GM12878 (cell line): ENCODE measurements at regions not wholly inside any gene's neighbourhood (a gene's known extent, or its start where the extent isn't known, plus 50 kb on each side); places are given as distances from the start of the nearest gene placed in this dataset.

Experiments
- ATAC-seq: fragments of 200-7000 bp; cut with Tn5 transposase; 3 replicates; pipeline ENCODE4 v1.9.1; 2020; ENCODE audit warnings: mild to moderate bottlenecking, moderate library complexity
- BruUV-seq: library from RNA; stranded (reverse); fragments of 400-500 nt; replicated peaks from 2 replicates; lab custom pipeline; 2021; lab: Mats Ljungman, UMichigan
- CTCF ChIA-PET: fragments of 300-600 bp; sonication (Branson Sonifier 250); formaldehyde crosslinking; extraction: SDS; loops from one replicate; lab custom pipeline; 2021; ENCODE audit warnings: inconsistent platforms; lab: Yijun Ruan, JAX
- POLR2A ChIA-PET: fragments of 350-600 bp; formaldehyde crosslinking; extraction: SDS; loops from one replicate; lab custom pipeline; 2021; ENCODE audit warnings: inconsistent platforms; lab: Charles Lee
- RAD21 ChIA-PET: fragments of 300-600 bp; sonication (Branson Sonifier 250); formaldehyde crosslinking; loops from one replicate; lab custom pipeline; 2023; ENCODE audit warnings: antibody characterized with exemption; ENCODE audit not compliant: unreplicated experiment; lab: Charles Lee
- SMC1A ChIA-PET: fragments of 300-600 bp; sonication (Branson Sonifier 250); formaldehyde crosslinking; loops from one replicate; lab custom pipeline; 2023; ENCODE audit not compliant: unreplicated experiment, uncharacterized antibody; lab: Charles Lee
- DNase-seq: peaks from one replicate; pipeline ENCODE4 v3.0.0-alpha.2; 2011; ENCODE audit warnings: low read depth, low spot score
- FAIRE-seq: peaks from 3 replicates; lab custom pipeline; 2011; peaks lifted over from hg19 to GRCh38; lab: Jason Lieb, UNC
- H2AFZ ChIP-seq: 2 replicates; pipeline ENCODE4 v1.6.0; 2011; ENCODE audit warnings: low read depth, low read length, control low read depth; ENCODE audit not compliant: control insufficient read depth
- H3K27ac ChIP-seq: 2 replicates; pipeline ENCODE4 v1.5.1; 2011; ENCODE audit warnings: control low read depth; ENCODE audit not compliant: control insufficient read depth, insufficient read depth
- H3K27me3 ChIP-seq, 2 experiments: replicated peaks in 1 of 2; 2 replicates each; pipeline versions ENCODE4 v1.6.0 to v1.6.1; 2011; ENCODE audit warnings: low read length in 1 of 2; ENCODE audit not compliant: control insufficient read depth in 2 of 2, insufficient read depth in 2 of 2
- H3K36me3 ChIP-seq, 2 experiments: 2 replicates each; pipeline ENCODE4 v1.5.1; 2011; ENCODE audit warnings: low read length in 1 of 2; ENCODE audit not compliant: control insufficient read depth in 2 of 2, insufficient read depth in 2 of 2
- H3K4me1 ChIP-seq: 2 replicates; pipeline ENCODE4 v1.6.1; 2011; ENCODE audit warnings: mild to moderate bottlenecking, low read length, moderate library complexity, mixed read lengths; ENCODE audit not compliant: control insufficient read depth, insufficient read depth
- H3K4me2 ChIP-seq: 2 replicates; pipeline ENCODE4 v1.6.0; 2011; ENCODE audit warnings: control low read depth; ENCODE audit not compliant: control insufficient read depth, insufficient read depth
- H3K4me3 ChIP-seq: fragments of 200-600 bp; sonication (generic); 2 replicates; pipeline ENCODE4 v1.5.1; 2016
- H3K79me2 ChIP-seq: 2 replicates; pipeline ENCODE4 v1.6.0; 2011; ENCODE audit warnings: low read length; ENCODE audit not compliant: control insufficient read depth, insufficient read depth
- H3K9ac ChIP-seq: 2 replicates; pipeline ENCODE4 v1.8.0; 2011; ENCODE audit warnings: low read length, control low read depth, mixed read lengths; ENCODE audit not compliant: control insufficient read depth, insufficient read depth
- H3K9me3 ChIP-seq: replicated peaks from 3 replicates; pipeline ENCODE4 v1.5.1; 2011; ENCODE audit warnings: mild to moderate bottlenecking, low read length; ENCODE audit not compliant: control insufficient read depth, insufficient read depth
- H4K20me1 ChIP-seq: 2 replicates; pipeline ENCODE4 v1.6.0; 2011; ENCODE audit not compliant: control insufficient read depth, insufficient read depth
- BMI1 ChIP-seq: fragments of 450-650 bp; IDR thresholded peaks from 2 replicates; pipeline ENCODE4 v1.6.1; 2016; ENCODE audit warnings: mild to moderate bottlenecking, moderate library complexity, borderline replicate concordance
- CHD4 ChIP-seq: fragments of 200-600 bp; sonication (generic); IDR thresholded peaks from 2 replicates; pipeline ENCODE4 v1.6.1; 2016; ENCODE audit warnings: mild to moderate bottlenecking
- HDAC6 ChIP-seq: fragments of 200-600 bp; sonication (generic); IDR thresholded peaks from one replicate; pipeline ENCODE4 v1.8.0; 2017; ENCODE audit warnings: antibody characterized with exemption; ENCODE audit not compliant: unreplicated experiment
- KAT2A ChIP-seq: conservative IDR thresholded peaks from 2 replicates; pipeline ENCODE4 v1.6.1; 2011; ENCODE audit warnings: low read depth, low read length; ENCODE audit not compliant: control insufficient read depth
- LARP7 ChIP-seq: fragments of 450-650 bp; IDR thresholded peaks from 2 replicates; pipeline ENCODE4 v1.6.1; 2017; ENCODE audit warnings: mild to moderate bottlenecking
- MTA3 ChIP-seq: IDR thresholded peaks from 2 replicates; pipeline ENCODE4 v1.6.1; 2012; ENCODE audit warnings: low read length, inconsistent platforms, borderline replicate concordance
- RBBP5 ChIP-seq: fragments of 200-600 bp; sonication (generic); conservative IDR thresholded peaks from 2 replicates; pipeline ENCODE4 v1.6.1; 2016
- SMARCA5 ChIP-seq: fragments of 450-650 bp; IDR thresholded peaks from 2 replicates; pipeline ENCODE4 v1.6.1; 2017; ENCODE audit warnings: mild to moderate bottlenecking
- WGBS: methylation state at CpG from one replicate; pipeline ENCODE4 v1.1.6; 2016; ENCODE audit warnings: low lambda C conversion rate; ENCODE audit not compliant: insufficient replicate concordance, insufficient coverage; ENCODE audit errors: missing lambda C conversion rate; 5-methylcytosine and 5-hydroxymethylcytosine counted together
- in situ Hi-C: fragments of 300-500 bp; cut with MboI; formaldehyde crosslinking; loops from 9 replicates; pipeline ENCODE4 v1.14.3; 2018; ENCODE audit warnings: mixed read lengths
- intact Hi-C: fragments of 100-400 bp; cut with micrococcal nuclease; formaldehyde crosslinking; loops from one replicate; pipeline ENCODE4 v1.14.2; 2022; ENCODE audit not compliant: unreplicated experiment
- TF ChIP-seq, protein P1 (sequence below): fragments of 150-350 bp; IDR thresholded peaks from 2 replicates; pipeline ENCODE4 v1.6.1; 2014; ENCODE audit warnings: mild to moderate bottlenecking, low read depth, low read length

GRCh38 chr5:54621048-54621447, 103.5 kb downstream of the SNX18 start:
- H3K27ac ChIP-seq = no peak overlapping the region
- no peaks in the 10 kb centered on the region for H3K4me1 ChIP-seq
- H3K4me3 ChIP-seq = no peak overlapping the region
- in situ Hi-C loops (no loop called here), intact Hi-C loops (no loop called here)
- no peaks in the 10 kb centered on the region for H3K9me3 ChIP-seq
- H3K4me2 ChIP-seq = no peak overlapping the region
- H2AFZ ChIP-seq = no peak overlapping the region
- WGBS = 7% methylated on average over 1 of the region's 1 CpG
- no TSS peak for BruUV-seq
- H4K20me1 ChIP-seq = no peaks in the 10 kb centered on the region
- DNase-seq = no peak
- SMC1A ChIA-PET = no interaction called here
- H3K27me3 ChIP-seq = no peaks in the 10 kb centered on the region; a peak in 1 of 4 replicates
- RAD21 ChIA-PET = no interaction called here
- no peaks in the 10 kb centered on the region for H3K36me3 ChIP-seq
- POLR2A ChIA-PET = no interaction called here
- TF ChIP-seq CHD4 (no peak), LARP7 (no peak), KAT2A (no peak), RBBP5 (no peak), BMI1 (no peak), MTA3 (no peak), HDAC6 (no peak), SMARCA5 (no peak)
- TF ChIP-seq, protein P1, sequence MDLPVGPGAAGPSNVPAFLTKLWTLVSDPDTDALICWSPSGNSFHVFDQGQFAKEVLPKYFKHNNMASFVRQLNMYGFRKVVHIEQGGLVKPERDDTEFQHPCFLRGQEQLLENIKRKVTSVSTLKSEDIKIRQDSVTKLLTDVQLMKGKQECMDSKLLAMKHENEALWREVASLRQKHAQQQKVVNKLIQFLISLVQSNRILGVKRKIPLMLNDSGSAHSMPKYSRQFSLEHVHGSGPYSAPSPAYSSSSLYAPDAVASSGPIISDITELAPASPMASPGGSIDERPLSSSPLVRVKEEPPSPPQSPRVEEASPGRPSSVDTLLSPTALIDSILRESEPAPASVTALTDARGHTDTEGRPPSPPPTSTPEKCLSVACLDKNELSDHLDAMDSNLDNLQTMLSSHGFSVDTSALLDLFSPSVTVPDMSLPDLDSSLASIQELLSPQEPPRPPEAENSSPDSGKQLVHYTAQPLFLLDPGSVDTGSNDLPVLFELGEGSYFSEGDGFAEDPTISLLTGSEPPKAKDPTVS = no peak
- FAIRE-seq = no peak
- no peak for ATAC-seq
- no peaks in the 10 kb centered on the region for H3K79me2 ChIP-seq
- CTCF ChIA-PET = no interaction called here
- no peak overlapping the region for H3K9ac ChIP-seq
